ENCODE measurements at regions not wholly inside any gene's neighbourhood (a gene's known extent, or its start where the extent isn't known, plus 50 kb on each side); places are given as distances from the start of the nearest gene placed in this dataset.

DNA sequence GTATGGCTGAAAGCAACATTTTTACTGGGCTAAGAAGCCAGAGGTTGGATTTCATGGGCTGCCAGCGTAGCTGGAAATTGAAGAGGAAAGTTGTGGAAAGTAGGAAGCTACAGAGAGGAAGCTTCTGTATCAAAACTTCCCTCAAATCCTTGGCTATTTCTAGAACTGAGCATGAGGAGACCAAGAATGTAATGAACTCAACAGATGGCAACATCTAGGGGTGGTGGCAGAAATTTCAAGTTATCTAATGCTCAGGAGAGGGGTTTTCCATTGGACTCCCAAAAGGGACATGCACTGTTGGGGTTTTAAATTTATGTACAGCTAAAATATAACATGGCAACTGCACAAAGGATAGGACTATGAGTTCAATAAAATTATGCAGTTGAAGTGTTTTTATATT, 151.3 kb downstream of the DHRS2 start:
- no peak overlapping the region for H3K4me3 ChIP-seq (ENCODE audit: insufficient read depth, low read depth, low read length)
- no peaks in the 10 kb centered on the region for H3K27me3 ChIP-seq (ENCODE audit: control insufficient read depth, insufficient read depth, low read length)
- H3K36me3 ChIP-seq (replicated peaks; ENCODE audit: control insufficient read depth, insufficient read depth, low read length): no peaks in the 10 kb centered on the region
- no peak for DNase-seq

DNA sequence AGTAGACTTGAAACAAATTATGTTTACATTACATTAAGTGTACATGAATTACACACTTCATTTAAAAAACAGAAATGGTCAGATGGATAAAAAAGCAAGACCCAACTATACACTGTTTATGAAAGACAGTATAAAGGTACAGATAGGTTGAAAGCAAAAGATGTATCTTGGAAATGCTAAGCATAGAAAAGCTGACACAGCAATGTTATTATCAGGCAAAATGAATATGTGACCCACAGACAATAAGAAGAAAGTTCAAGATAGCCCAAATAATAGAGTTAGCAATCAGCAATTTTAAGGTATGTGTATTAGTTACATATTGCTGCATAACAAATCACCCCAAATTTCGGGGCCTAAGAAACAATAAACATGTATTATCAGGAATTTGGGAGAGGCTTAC, 153.5 kb downstream of the DHRS2 start:
- DNase-seq: no peak
- Histone ChIP-seq H3K27me3 (ENCODE audit: control insufficient read depth, insufficient read depth, low read length) (no peaks in the 10 kb centered on the region), H3K36me3 (replicated peaks; ENCODE audit: control insufficient read depth, insufficient read depth, low read length) (no peaks in the 10 kb centered on the region), H3K4me3 (ENCODE audit: insufficient read depth, low read depth, low read length) (no peak overlapping the region)

DNA sequence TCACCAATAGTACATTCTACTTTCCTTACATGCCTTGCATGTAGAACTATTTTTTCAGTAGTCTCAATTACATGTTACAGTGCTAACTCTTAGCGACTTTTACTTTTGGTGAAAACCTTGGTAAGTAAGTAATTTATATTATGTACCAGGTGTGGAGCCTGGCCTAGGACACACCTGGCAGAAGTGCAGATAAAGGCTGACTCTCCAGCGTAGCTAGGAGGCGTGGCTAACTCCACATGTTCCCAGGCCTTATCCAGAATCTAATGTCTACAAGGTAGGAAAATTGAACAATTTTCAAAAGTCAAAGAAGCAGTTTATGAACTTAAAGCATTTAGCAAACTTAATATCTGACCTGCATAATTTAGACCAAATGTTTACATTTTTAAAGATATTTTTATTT, 157.4 kb downstream of the DHRS2 start:
- DNase-seq: no peak

DNA sequence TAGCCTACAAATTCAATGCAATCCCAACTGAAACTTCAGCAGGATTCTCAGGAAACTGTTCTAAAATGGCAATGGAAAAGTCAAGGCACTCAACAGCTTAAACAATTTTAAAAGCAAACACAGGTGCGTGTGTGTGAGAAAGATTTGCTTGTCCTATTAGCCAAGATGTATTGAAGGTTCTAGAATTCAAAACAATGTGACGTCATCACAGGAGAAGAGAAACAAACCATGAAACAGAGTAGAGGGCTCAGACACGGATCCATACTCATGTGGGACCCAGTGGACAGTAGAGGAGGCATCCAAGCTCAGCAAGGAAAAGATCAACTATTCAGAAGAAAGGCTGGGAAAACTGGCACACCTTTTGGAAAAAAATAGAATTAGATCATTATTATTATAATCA, 152.8 kb upstream of the DHRS4 start:
- DNase-seq: no peak
- H3K4me3 ChIP-seq (ENCODE audit: insufficient read depth, low read depth, low read length): no peak overlapping the region

More for the DNA sequence above, 157.4 kb downstream of the DHRS2 start:
- H3K27me3 ChIP-seq (ENCODE audit: control insufficient read depth, insufficient read depth, low read length): no peaks in the 10 kb centered on the region
- H3K4me3 ChIP-seq (ENCODE audit: insufficient read depth, low read depth, low read length): no peak overlapping the region
- no peaks in the 10 kb centered on the region for H3K36me3 ChIP-seq (replicated peaks; ENCODE audit: control insufficient read depth, insufficient read depth, low read length)

DNA sequence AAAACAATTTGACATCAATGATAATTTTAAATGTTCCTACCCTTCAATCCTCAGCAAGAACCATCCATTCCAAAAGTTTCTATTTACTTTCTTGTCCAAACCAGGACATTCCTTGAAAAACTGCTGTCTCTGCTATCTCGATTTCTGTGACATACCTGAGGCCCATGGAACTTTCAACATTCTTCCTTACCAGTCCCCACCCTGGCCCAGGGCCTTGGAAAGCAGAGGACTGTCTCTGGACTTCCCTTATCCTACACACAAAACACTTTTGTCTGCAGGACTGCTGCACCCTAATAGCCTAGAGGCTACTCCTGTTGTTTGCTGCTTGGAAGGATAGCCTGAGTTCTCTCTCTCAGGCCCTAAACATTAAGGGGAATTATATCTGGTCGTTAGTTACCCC, 151.8 kb upstream of the DHRS4 start:
- Histone ChIP-seq H3K4me3 (ENCODE audit: insufficient read depth, low read depth, low read length) (no peak overlapping the region), H3K27me3 (ENCODE audit: control insufficient read depth, insufficient read depth, low read length) (no peaks in the 10 kb centered on the region), H3K36me3 (replicated peaks; ENCODE audit: control insufficient read depth, insufficient read depth, low read length) (no peaks in the 10 kb centered on the region)
- DNase-seq: no peak

More for the DNA sequence above, 152.8 kb upstream of the DHRS4 start:
- Histone ChIP-seq H3K27me3 (ENCODE audit: control insufficient read depth, insufficient read depth, low read length) (no peaks in the 10 kb centered on the region), H3K36me3 (replicated peaks; ENCODE audit: control insufficient read depth, insufficient read depth, low read length) (no peaks in the 10 kb centered on the region)

DNA sequence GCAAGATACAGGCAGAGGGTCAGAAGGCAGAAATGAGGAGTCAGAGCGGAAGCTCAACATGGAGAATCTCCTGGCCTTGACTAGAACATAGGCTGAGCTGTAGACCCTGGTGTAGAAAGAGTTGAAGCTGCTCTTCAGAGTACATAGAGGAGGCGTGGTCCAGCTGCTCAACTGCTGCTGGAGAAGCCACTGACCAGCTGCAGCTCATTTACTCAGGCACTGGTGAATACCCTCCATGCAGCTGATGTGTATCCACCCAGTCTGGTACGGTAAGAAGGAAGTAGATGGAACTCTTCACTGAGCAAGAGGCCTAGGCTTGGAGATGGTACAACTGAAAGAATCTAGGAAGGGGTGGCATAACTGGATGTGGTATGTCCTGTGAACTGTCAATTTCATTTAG, 148.8 kb upstream of the DHRS4 start:
- Histone ChIP-seq H3K27me3 (ENCODE audit: control insufficient read depth, insufficient read depth, low read length) (no peaks in the 10 kb centered on the region), H3K36me3 (replicated peaks; ENCODE audit: control insufficient read depth, insufficient read depth, low read length) (no peaks in the 10 kb centered on the region), H3K4me3 (ENCODE audit: insufficient read depth, low read depth, low read length) (no peak overlapping the region)
- no peak for DNase-seq

DNA sequence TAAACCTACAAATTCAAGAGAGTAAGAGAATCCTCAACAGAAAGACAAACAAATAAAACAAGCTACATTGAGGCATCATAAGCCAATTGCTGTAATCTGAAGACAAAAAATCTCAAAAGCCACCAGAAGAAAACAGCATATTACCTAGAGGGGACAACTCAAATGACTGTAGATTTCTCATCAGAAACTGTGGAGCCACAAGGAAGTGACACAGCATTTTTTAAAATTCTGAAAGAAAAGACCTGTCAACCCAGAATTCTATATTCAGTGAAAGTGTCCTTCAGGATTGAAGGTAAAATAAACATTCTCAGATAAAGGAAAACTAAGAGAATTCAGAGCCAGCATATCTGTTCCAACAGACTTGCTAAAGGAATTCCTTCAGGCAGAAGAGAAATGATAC, 147.8 kb upstream of the DHRS4 start:
- DNase-seq: no peak
- H3K36me3 ChIP-seq (replicated peaks; ENCODE audit: control insufficient read depth, insufficient read depth, low read length): no peaks in the 10 kb centered on the region
- no peaks in the 10 kb centered on the region for H3K27me3 ChIP-seq (ENCODE audit: control insufficient read depth, insufficient read depth, low read length)
- no peak overlapping the region for H3K4me3 ChIP-seq (ENCODE audit: insufficient read depth, low read depth, low read length)

DNA sequence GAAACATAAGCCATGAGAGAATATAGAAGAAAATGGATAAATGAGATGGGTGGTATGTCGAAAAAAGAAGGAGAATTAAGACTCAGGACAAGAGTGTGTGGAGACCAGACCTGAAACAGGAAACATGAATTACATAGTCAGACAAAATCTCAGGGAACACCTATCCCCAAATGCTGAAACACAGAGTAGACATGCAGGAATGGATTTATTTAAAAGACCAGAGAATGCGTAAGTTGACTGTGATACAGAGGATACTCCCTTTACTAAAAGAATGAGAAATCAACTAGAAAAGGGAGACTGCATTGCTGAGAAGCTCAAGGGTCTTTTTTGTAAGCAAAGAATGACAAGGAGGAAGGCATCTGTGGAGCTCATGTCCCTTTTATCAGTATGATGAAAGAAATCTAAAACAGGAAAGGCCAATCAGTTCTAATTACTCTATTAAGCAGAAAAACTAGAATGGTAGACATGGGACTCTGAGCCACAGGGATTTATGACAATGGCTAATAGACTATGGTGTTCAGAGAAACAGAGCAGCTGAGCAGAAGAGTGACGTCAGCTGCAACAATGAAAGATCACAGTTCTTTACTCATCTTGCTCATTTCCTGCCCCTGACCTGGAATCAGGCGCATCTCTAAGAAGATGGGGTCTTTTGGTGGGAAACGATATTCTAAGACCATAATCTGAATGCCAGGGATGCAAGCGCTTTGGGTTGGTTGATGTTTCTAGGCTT, 138.9 kb upstream of the DHRS4 start:
- Histone ChIP-seq H3K27me3 (ENCODE audit: control insufficient read depth, insufficient read depth, low read length) (no peaks in the 10 kb centered on the region), H3K4me3 (ENCODE audit: insufficient read depth, low read depth, low read length) (no peak overlapping the region), H3K36me3 (replicated peaks; ENCODE audit: control insufficient read depth, insufficient read depth, low read length) (no peaks in the 10 kb centered on the region)
- DNase-seq: no peak

DNA sequence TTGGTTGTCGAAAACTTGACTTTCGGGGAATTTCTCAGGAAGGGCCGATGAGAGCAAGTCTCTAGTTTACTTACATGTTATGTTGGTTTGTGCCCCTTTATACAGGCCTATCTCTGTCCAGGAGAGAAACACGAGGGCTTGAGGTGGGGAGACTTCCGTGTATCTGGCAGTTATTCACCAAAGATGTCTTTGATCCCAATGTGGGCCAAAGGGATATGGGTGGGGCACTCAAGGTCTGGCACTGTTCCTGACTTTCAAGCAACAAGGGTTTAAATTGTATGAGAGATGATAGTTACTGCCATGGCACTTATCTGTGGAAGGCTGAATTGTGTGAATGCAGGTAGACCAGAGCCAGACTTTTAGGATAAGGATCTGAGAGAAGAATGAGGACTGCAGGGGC, 137.2 kb upstream of the DHRS4 start:
- DNase-seq: no peak
- no peaks in the 10 kb centered on the region for H3K36me3 ChIP-seq (replicated peaks; ENCODE audit: control insufficient read depth, insufficient read depth, low read length)
- H3K4me3 ChIP-seq (ENCODE audit: insufficient read depth, low read depth, low read length): no peak overlapping the region
- no peaks in the 10 kb centered on the region for H3K27me3 ChIP-seq (ENCODE audit: control insufficient read depth, insufficient read depth, low read length)

DNA sequence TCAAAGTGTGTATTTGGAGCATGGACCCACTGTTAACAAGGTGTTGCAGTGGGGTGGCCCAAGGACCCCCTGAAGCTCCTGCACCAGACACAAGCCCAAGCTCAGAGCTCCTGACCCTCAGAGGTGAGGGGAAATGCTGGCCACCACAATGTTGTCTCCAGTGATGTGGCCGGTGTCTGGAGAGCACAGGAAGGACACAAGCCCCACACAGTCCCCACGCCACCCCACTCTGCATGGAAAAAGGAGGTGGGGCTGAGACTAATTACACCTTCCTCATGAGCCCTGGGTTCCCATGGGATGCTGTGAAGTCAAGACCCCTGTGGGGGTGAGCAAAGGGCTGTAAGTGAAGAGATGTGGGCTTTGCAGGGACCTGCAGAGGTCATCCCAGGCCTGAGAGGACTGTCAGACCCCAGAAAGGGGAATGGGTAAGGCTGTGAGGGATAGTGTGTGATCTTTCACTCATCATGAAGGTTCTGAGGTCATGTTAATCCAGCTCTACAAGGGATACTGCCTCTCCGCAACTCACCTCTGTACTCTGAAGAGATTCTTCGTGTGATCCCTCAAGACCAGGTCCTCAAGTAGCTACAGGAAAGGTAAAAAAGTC, 136.3 kb upstream of the DHRS4 start:
- no peak for DNase-seq
- H3K4me3 ChIP-seq (ENCODE audit: insufficient read depth, low read depth, low read length): no peak overlapping the region
- no peaks in the 10 kb centered on the region for H3K27me3 ChIP-seq (ENCODE audit: control insufficient read depth, insufficient read depth, low read length)
- H3K36me3 ChIP-seq (replicated peaks; ENCODE audit: control insufficient read depth, insufficient read depth, low read length): no peaks in the 10 kb centered on the region

DNA sequence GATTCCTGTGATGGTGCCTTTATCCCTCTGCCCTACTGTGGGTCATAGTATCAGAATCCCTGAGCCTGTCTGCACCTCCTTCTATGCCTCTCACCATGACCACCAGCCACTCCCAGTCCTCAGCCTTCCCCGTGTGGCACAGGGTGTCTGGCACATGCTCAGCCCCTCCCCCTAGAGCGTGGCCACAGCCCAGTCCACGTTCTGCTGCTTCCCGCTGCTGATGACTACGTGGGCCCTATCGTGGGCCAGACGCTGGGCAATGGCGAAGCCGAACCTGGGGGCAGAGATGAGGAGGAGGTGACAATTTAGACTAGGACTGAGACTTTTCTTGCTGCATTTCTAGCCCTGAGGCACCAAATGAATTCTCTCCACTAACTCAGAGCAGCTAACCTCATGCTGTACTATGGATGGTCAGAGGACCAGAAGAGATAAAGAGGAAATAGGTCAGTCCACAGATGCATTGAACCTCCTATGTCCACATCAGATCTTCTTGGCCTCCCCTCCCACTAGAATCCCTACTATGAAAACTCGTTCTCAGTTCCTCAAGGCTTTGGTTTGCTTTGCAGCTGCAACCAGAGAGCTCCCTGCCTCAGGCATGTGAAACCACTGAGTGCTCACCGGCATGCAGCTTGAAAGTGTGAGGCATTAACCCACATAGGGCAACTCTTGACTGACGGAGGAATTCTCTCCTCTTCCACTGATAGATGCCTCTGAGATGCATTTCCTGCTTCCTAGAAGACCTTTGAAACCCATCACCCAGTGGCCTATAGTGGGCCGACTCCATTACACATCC, 126.3 kb upstream of the DHRS4 start:
- no peak for DNase-seq
- Histone ChIP-seq H3K4me3 (ENCODE audit: insufficient read depth, low read depth, low read length) (no peak overlapping the region), H3K27me3 (ENCODE audit: control insufficient read depth, insufficient read depth, low read length) (no peaks in the 10 kb centered on the region), H3K36me3 (replicated peaks; ENCODE audit: control insufficient read depth, insufficient read depth, low read length) (no peaks in the 10 kb centered on the region)

DNA sequence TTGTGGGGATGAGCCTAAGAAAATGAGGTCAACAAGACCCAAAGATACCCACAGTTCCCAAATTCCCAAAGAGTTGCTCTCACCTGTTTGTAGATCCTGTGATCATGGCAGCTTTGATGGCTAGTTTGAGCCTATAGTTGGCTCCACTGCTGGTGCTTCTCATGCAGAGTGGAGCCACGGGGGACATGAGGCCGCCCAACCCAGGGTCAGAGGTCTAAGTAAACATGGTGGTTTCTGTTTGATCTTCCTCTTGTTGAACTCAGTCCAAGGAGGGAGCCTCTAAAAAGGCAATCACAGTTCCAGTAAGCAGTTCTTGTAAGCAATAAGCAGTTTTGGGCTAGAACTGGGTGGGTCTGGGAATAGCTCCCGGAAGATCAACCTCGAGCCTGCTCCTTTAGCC, 125.6 kb upstream of the DHRS4 start:
- no peaks in the 10 kb centered on the region for H3K27me3 ChIP-seq (ENCODE audit: control insufficient read depth, insufficient read depth, low read length)
- H3K4me3 ChIP-seq (ENCODE audit: insufficient read depth, low read depth, low read length): no peak overlapping the region
- H3K36me3 ChIP-seq (replicated peaks; ENCODE audit: control insufficient read depth, insufficient read depth, low read length): no peaks in the 10 kb centered on the region

DNA sequence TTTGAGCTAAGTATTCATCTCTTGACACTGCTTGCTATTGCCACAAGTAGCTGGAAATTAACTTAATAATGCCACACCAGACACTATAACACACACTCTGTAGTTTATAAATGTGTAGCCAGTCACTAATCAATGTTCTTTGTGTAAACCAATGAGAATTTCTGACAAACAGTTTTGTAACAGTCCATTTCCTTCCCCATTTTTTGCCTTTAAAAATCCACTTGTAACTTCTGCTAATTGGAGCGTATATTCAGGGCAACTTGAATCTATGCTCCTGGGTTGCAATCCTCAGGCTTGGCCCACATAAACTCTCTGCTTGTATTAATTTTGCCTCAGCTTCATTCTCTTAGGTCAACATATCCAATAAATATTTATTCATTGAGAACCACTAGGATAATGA, 125.0 kb upstream of the DHRS4 start:
- H3K4me3 ChIP-seq (ENCODE audit: insufficient read depth, low read depth, low read length): no peak overlapping the region
- no peak for DNase-seq
- no peaks in the 10 kb centered on the region for H3K27me3 ChIP-seq (ENCODE audit: control insufficient read depth, insufficient read depth, low read length)
- no peaks in the 10 kb centered on the region for H3K36me3 ChIP-seq (replicated peaks; ENCODE audit: control insufficient read depth, insufficient read depth, low read length)

More for the DNA sequence above, 125.6 kb upstream of the DHRS4 start:
- DNase-seq: no peak

DNA sequence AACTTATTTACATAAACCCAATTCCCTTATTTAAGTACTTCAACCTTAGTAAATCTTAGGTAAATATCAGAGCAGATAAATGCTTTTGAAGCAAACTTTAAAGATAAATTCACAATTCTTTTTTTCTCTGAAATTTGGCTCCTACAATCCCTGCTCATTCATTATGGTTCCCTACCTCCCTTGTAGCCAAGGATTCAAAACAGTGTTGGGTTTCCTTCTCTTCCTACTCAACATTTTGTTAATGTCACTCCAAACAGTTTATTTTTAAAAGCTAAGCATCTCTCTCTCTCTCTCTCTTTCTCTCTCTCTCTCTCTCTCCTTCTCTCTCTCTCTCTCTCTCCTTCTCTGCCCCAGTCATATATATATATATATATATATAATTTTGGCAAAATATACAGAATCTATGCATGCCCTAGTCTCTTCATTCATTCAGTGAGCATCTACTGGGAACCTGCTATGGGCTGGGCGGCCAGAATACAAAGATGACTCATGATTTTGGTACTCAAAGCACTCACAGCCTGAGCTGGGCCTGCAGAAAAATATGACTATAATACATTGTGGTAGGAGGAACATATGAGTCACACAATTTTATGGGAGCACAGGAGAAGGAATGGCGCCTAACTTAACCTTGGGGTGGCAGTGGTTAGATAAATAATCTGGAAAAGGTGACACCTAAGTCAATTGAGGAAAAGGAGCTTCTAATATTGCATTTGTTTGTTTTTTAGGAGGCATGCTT, 123.7 kb upstream of the DHRS4 start:
- Histone ChIP-seq H3K4me3 (ENCODE audit: insufficient read depth, low read depth, low read length) (no peak overlapping the region), H3K27me3 (ENCODE audit: control insufficient read depth, insufficient read depth, low read length) (no peaks in the 10 kb centered on the region), H3K36me3 (replicated peaks; ENCODE audit: control insufficient read depth, insufficient read depth, low read length) (no peaks in the 10 kb centered on the region)
- no peak for DNase-seq

Measured in H7 (cell line).